Transverse colon (tissue), 4 donors: ENCODE measurements at regions not wholly inside any gene's neighbourhood (a gene's known extent, or its start where the extent isn't known, plus 50 kb on each side); places are given as distances from the start of the nearest gene placed in this dataset.

Experiments used
- DNase-seq: peaks from one replicate; pipeline ENCODE4 v3.0.0-alpha.2; 2019
- H3K27ac ChIP-seq, 4 donors: fragments of 200-600 bp; sonication (generic); 2 replicates each; pipeline ENCODE4 v1.5.1; 2016 to 2018; ENCODE audit warnings: inconsistent platforms in 4 of 4
- H3K27me3 ChIP-seq: fragments of 200-600 bp; sonication (generic); 2 replicates; pipeline ENCODE4 v1.5.1; 2017; ENCODE audit warnings: inconsistent platforms
- H3K36me3 ChIP-seq, 4 donors: fragments of 200-600 bp; sonication (generic); 2 replicates each; pipeline ENCODE4 v1.5.1; 2017 to 2019; ENCODE audit warnings: inconsistent platforms in 4 of 4
- H3K4me1 ChIP-seq, 4 donors: fragments of 200-600 bp; sonication (generic); 2 replicates each; pipeline ENCODE4 v1.5.1; 2017 to 2020; ENCODE audit warnings: inconsistent platforms in 4 of 4
- H3K4me3 ChIP-seq, 4 donors: fragments of 200-600 bp; sonication (generic); 1 replicate in 1 of 4; 2 replicates in 3 of 4; pipeline versions ENCODE4 v1.5.1 to v1.6.1; 2017 to 2019; ENCODE audit warnings: inconsistent platforms in 4 of 4
- H3K9me3 ChIP-seq, 2 donors: fragments of 200-600 bp; sonication (generic); 2 replicates each; pipeline ENCODE4 v1.5.1; 2017 to 2019; ENCODE audit warnings: inconsistent platforms in 2 of 2
- CTCF ChIP-seq, 5 experiments: fragments of 200-600 bp in 3 of 5; fragments of 450-650 bp in 2 of 5; sonication (generic) in 3 of 5; IDR thresholded peaks; 1 replicate in 2 of 5; 2 replicates in 3 of 5; pipeline ENCODE4 v1.5.1; 2016 to 2017; ENCODE audit warnings: antibody characterized with exemption in 5 of 5, inconsistent platforms in 3 of 5, mild to moderate bottlenecking in 2 of 5, moderate library complexity in 1 of 5
- EP300 ChIP-seq: sonication (generic); formaldehyde crosslinking; IDR thresholded peaks from one replicate; pipeline ENCODE4 v1.6.1; 2017; ENCODE audit warnings: antibody characterized with exemption, low read depth
- POLR2A ChIP-seq: fragments of 450-650 bp; IDR thresholded peaks from one replicate; pipeline ENCODE4 v1.6.1; 2016; ENCODE audit warnings: antibody characterized with exemption, mild to moderate bottlenecking, moderate library complexity
- POLR2AphosphoS5 ChIP-seq, 3 donors: sonication (generic); formaldehyde crosslinking; IDR thresholded peaks; one replicate each; pipeline ENCODE4 v1.6.1; 2016; ENCODE audit warnings: antibody characterized with exemption in 3 of 3
- WGBS, 2 donors: methylation state at CpG; one replicate each; pipeline ENCODE4 v1.1.5; 2018; ENCODE audit warnings: low coverage in 1 of 2; 5-methylcytosine and 5-hydroxymethylcytosine counted together
- in situ Hi-C, 4 donors: fragments of 200-750 bp; cut with MboI; loops; one replicate each; pipeline versions ENCODE4 v1.15.0 to v1.15.1; 2017; ENCODE audit warnings: low sequenced_read_pairs in 3 of 4, low pct_ligation_motif_present in 1 of 4, low pct_unique_long_range_greater_than_20kb in 1 of 4
- intact Hi-C: fragments of 100-400 bp; cut with DNase I; formaldehyde crosslinking; loops from one replicate; pipeline ENCODE4 v1.15.1; 2023; ENCODE audit warnings: low total_unique reads

- no peaks in the 10 kb centered on the region for H3K36me3 ChIP-seq
- H3K4me1 ChIP-seq = peaks cover 0 to 20% (median 0%) of the 10 kb centered on the region in 4 donors
- in situ Hi-C loops (no loop called here), intact Hi-C loops (no loop called here)
- no peaks in the 10 kb centered on the region for H3K27me3 ChIP-seq
- H3K9me3 ChIP-seq = no peaks in the 10 kb centered on the region
- WGBS, 2 donors = 44 to 61% methylated on average over 2 of the region's 2 CpGs
- no peak overlapping the region for H3K27ac ChIP-seq
- H3K4me3 ChIP-seq = no peak overlapping the region
- no peak for DNase-seq
- no peak for TF ChIP-seq POLR2A
- no peak for TF ChIP-seq EP300
- no peak for TF ChIP-seq POLR2AphosphoS5 (IDR thresholded peaks at IDR 0.05)
- TF ChIP-seq CTCF (IDR thresholded peaks at IDR 0.05) = no peak
Observed at GRCh38 chr7:106720641-106721040, 59.7 kb upstream of the CCDC71L start.

- no peak for TF ChIP-seq CTCF (IDR thresholded peaks at IDR 0.05)
- no peak for TF ChIP-seq EP300
- no peak for TF ChIP-seq POLR2A
- no peak for TF ChIP-seq POLR2AphosphoS5 (IDR thresholded peaks at IDR 0.05)
- no peak for DNase-seq
- no peaks in the 10 kb centered on the region for H3K27me3 ChIP-seq
- no peaks in the 10 kb centered on the region for H3K36me3 ChIP-seq
- in situ Hi-C loops (no loop called here), intact Hi-C loops (no loop called here)
- WGBS, 2 donors = 84 to 85% methylated on average over 5 of the region's 5 CpGs
- no peak overlapping the region for H3K4me3 ChIP-seq
- H3K9me3 ChIP-seq = no peaks in the 10 kb centered on the region
- peaks cover 0 to 19% (median 0%) of the 10 kb centered on the region in 4 donors for H3K4me1 ChIP-seq
- H3K27ac ChIP-seq = no peak overlapping the region
Observed at GRCh38 chr7:106721816-106722785, 61.1 kb upstream of the CCDC71L start.

GRCh38 chr7:106723398-106723797 lies 62.4 kb upstream of the CCDC71L start:
- intact Hi-C loops (no loop called here), in situ Hi-C loops (no loop called here)
- TF ChIP-seq POLR2A (no peak), CTCF (IDR thresholded peaks at IDR 0.05) (no peak), POLR2AphosphoS5 (IDR thresholded peaks at IDR 0.05) (no peak), EP300 (no peak)
- Histone ChIP-seq H3K9me3 (no peaks in the 10 kb centered on the region), H3K4me1 (peaks cover 0 to 6% (median 0%) of the 10 kb centered on the region in 4 donors), H3K36me3 (no peaks in the 10 kb centered on the region), H3K4me3 (no peak overlapping the region), H3K27me3 (no peaks in the 10 kb centered on the region), H3K27ac (no peak overlapping the region)
- 40 to 57% methylated on average over 1 of the region's 1 CpG for WGBS, 2 donors
- no peak for DNase-seq

- no peaks in the 10 kb centered on the region for H3K9me3 ChIP-seq
- in situ Hi-C loops (loop anchor here in 3 of 4 donors (10.0 to 25.0 kb wide), 4 partner anchors 75 to 543 kb away; no protein-coding TSS in a partner anchor), intact Hi-C loops (loop anchor here (10.0 kb wide), 1 partner anchor 55 kb away; no protein-coding TSS in a partner anchor)
- no peak overlapping the region for H3K4me3 ChIP-seq
- no peak for DNase-seq
- H3K36me3 ChIP-seq = no peaks in the 10 kb centered on the region
- H3K4me1 ChIP-seq = peaks cover 0 to 12% (median 4%) of the 10 kb centered on the region in 4 donors
- H3K27ac ChIP-seq = no peak overlapping the region
- H3K27me3 ChIP-seq = no peaks in the 10 kb centered on the region
- TF ChIP-seq POLR2AphosphoS5 (IDR thresholded peaks at IDR 0.05) (no peak), EP300 (no peak), CTCF (IDR thresholded peaks at IDR 0.05) (no peak), POLR2A (no peak)
- 74 to 87% methylated on average over 2 of the region's 2 CpGs for WGBS, 2 donors
Observed at GRCh38 chr7:106729720-106730385, 68.9 kb upstream of the CCDC71L start.
